RCC 7860 (cell line): ENCODE measurements at regions not wholly inside any gene's neighbourhood (a gene's known extent, or its start where the extent isn't known, plus 50 kb on each side); places are given as distances from the start of the nearest gene placed in this dataset.

Experiments used
- DNase-seq: peaks from one replicate; pipeline ENCODE4 v3.0.0-alpha.2; 2015; ENCODE audit warnings: low spot score
- FAIRE-seq: peaks from 2 replicates; lab custom pipeline; 2012; peaks lifted over from hg19 to GRCh38; lab: Jason Lieb, UNC

GRCh38 chr15:70453238-70453637, 310.1 kb downstream of the UACA start:
- FAIRE-seq, result no peak

DNA sequence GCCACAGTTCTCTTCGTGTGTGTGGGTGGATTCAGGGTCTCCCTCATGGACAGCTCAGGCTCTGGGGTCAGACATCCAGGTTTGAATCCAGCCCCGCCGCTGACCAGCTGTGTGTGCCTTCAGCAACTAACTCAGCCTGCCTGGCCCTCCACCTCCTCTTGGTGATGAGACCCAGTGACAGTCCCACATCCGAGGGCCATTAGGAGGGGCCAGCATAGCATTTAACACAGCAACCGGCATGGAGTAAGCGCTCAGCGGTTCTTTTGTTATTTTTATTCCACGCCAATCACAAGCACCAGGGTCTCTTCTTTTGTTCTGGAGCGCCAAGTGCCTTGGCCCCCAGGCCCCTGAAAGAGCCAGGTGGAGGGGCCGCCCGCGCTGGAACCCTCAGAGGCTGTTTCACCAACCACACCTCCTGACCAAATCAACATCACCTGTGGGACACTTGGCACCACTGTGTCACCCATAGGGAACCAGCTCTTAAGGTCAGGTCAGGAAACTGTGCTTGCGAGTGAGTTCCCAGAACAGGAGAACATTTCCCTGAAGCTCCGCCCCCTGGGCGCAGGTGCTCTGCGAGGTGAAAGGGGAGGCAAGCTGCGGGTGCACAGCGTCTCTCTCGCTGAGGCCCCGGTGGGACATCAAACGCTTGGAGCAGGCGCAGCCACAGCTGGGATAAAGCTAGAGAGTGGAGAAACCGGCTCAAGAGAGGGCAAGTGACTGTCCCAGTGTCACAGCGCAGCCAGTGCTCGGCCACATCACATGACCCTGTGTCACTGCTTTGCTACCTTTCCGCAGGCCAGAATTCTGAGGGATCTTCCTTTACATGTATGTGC, 311.3 kb downstream of the UACA start:
- DNase-seq, result no peak
- no peak for FAIRE-seq

More at GRCh38 chr15:70453238-70453637, 310.1 kb downstream of the UACA start:
- DNase-seq, result no peak

- DNase-seq (no peak), FAIRE-seq (no peak)
These were observed 313.3 kb downstream of the UACA start for GRCh38 chr15:70450142-70450443.

DNA sequence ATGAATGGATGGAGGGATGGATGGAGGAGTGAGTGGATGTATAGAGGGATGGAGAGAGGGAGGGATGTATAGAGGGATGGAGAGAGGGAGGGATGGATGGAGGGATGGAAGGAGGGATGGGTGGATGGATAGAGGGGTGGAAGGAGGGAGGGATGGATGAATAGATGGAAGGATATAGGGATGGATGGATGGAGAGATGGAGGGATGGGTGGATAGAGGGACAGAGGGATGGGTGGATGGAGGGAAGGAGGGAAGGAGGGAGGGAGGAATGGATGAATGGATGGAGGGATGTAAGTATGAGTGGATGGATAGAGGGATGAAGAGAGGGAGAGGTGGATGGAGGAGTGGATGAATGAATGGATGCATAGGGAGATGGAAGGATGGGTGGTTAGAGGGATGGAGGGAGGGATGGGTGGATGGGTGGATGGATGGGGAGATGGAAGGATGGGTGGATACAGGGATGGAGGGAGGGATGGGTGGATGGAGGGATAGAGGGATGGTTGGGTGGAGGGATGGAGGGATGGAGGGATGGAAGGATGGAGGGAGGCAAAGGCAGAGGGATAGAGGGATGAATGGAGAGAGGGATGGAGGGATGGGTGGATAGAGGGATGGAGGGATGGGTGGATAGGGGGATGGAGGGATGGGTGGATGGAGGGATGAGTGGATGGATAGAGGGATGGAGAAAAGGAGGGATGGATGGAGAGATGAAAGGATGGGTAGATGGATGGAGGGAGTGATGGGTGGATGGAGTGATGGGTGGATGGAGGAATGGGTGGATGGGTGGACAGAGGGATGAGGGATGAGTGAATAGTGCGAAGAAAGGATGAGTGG, 313.8 kb downstream of the UACA start:
- DNase-seq, result no peak
- no peak for FAIRE-seq

DNA sequence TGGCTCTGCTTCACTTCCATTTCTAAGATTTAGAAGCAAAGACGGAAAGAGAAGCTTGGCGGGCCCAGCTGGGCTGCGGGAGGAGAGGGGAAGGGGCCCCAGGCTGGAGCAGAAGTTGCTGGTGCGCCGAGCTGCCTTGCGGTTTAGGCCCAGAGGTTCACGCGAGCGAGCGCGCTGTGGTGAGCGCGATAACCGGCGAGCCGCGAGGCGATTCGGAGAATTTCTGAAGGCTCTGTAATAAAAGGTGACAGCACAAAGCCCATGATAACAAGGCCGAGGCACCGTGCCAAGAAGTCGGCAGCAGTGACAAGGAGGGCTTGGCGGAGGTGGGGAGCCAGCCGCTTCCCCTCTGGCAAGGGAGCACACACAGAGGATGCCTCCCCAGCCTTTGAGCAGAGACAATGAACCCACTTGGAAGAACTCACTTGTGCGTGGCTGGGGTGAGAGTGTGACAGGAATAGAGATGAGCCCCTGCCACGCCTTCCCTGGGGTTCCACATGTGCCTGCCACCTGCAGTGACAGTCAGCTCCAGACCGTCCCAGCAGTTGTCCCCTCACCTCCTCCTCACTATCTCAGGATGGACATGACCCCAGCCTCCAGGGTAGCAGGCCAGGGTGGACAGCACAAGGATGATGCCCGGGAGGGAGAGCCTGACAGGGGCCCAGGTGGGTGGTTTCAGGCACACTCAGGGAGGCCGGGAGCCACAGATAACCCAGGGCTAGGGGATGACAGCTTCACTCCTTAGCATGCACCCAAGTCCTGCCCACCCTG, 315.2 kb downstream of the UACA start:
- FAIRE-seq, result no peak
- no peak for DNase-seq

GRCh38 chr15:70447521-70447920, 315.8 kb downstream of the UACA start:
- FAIRE-seq (no peak), DNase-seq (no peak)

DNA sequence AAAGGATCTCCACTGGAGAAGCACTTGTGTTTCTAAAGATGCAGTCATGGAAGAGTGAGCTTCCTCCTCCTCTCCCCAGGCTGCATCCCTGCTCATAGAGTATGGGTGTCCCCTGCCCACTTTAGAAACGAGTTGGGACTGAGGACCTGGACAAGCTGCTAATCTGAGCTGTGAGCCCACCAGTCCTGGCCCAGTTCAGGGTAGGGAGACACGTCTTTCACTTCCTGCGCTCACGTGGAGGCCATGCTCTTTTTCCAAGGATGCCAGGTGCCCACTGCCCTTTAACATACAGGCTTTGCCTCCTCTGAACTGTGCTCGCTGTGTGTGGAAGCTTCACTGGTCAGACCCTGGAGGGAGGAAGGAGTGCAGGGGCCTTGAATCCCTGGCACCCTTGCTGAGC, 316.3 kb downstream of the UACA start:
- no peak for FAIRE-seq
- no peak for DNase-seq

GRCh38 chr15:70443486-70444273, 319.7 kb downstream of the UACA start:
- DNase-seq (no peak), FAIRE-seq (no peak)

DNA sequence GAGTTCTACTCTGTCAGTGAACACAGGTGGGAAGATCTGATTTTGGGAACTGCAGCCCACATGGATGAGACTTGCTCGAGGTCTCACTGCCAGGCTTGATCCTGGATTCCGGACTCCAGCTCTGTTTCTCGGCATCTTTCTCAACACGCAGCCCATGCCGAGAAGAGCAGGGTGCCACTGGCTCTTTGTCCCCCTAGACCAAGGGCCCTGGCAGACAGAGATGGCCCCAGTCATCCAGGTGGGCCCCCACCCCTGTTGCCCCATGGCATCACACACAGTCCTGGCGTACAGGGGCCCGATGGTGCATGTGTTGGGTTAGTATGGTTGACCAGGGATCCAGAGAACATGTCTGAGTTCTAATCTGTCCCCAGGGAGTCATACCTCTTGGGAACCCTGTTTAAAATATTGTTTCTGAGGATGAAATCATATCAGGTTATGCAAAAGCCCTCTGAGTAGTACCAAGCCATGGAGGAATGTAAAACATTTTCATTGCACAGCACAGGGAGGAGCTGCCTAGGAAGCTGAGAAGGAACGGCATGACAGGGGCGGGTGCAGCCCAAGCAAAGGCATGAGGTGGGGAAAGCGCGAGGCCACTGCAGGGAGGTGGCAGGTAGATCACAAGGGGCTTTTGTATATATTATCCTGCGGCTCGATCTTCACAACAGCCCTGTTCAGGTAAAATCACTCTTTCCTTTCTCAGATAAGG, 320.6 kb downstream of the UACA start:
- DNase-seq, result no peak

DNA sequence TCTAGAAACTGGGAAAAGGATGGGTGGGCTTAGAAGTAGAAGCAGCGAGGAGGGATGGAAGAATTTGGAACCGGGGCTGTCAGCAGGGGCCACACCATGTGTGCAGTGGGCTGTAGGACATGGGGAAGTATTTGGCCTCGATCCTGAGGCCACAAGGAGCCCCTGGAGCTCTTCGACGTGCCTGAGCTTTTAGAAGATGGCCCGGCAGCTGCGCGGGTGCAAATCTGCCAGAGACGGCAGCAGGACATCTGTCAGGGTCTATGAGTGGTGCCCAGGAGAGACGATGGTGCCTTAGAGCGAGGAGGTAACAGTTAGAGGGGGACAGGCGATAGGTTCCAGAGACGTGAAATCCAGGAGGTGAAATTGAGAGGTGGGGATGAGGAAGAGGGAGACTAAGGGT, 321.1 kb downstream of the UACA start:
- FAIRE-seq (no peak), DNase-seq (no peak)

More for the DNA sequence above, 320.6 kb downstream of the UACA start:
- no peak for FAIRE-seq

- no peak for FAIRE-seq
- DNase-seq, result no peak
These were observed 322.8 kb downstream of the UACA start for GRCh38 chr15:70440416-70441138.

DNA sequence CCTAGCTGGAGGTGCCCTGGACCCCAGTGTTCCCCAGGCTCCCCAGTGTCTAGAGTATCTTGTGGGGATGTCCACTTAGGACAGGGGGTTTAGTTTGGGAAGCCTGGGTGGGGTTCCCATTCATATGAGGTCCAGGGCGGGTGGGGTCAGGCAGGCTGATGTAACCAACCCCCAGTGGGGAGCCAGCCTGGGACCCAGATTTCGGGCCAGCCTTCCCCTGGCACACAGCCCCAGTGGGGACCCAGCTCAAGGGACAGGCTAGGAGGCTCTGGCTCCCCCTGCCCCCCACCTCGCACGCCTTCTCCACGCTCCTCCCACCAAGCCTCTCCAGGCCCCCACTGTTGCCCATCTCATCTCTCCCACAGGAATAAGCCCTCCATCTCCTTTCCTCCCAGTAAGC, 323.5 kb downstream of the UACA start:
- FAIRE-seq, result no peak
- DNase-seq, result no peak

DNA sequence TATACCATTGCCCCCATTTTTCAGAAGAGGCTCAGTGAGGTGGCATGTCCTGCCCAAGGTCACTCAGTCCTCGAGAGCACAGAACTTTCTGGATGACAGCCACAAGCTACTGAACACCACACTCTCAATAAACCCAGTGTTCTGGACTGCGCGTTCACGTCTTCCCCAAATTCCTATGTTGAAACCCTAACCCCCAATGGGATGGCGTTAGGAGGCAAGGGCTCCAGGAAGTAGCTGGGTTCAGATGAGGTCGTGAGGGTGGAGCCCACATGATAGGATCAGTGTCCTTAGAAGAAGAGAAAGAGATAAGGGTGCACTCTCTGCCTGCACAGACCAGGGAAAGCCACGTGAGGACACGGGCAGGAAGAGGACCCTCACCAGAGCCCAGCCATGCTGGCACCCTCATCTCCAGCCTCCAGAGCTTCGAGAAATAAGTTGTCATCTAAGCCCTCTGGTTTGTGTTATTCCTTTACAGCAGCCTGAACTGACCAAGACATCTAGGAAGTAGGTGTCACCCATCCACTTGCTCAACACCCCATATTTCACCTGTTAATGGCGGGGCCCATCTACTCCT, 324.0 kb downstream of the UACA start:
- DNase-seq (no peak), FAIRE-seq (no peak)

DNA sequence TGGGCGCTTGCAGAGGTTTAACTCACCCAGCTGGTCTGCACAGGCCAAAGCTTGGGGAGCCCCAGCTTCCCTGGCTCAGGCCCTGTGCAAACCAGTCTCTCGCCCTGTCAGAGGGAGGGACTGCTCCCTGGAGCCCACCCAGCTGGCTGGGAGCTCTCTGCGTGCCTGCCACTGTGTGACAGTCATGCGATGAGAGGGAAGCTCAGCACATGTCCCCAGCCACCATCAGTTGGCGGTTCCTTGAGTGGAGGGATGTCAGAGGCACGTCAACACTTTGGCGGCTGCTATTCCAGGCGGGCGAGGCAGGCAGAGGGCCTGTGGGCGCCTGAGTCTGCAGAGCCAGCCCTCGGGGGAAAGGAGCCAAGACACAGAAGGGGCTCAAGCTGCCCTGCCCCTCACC, 324.6 kb downstream of the UACA start:
- no peak for FAIRE-seq
- no peak for DNase-seq

DNA sequence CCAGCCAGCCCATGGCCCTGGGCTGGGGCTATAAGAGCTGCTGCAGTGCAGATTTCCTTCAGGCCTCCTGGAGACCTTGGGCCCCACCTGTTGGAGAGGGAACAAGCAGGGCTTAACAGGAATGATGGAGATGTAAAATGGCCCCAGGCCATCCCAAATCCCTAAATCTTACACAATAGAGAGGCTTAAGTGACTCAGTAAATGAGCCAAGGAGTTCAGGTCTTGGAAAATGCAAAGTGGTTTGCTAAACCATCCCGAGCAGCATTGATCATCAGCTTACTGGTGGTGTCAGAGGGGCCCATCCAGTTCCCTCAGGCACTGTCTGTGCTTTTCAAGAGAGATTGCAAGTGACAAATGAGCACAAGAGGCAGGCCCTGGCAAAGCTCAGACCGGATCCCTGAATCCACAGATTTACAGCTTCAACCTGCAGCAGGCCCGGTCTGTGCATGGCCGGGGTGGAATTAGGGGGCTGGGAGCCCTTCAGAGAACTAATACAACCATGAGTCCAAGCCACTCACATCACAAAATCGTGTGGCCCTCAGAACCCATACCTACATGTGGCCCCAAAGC, 325.4 kb downstream of the UACA start:
- FAIRE-seq (no peak), DNase-seq (no peak)

DNA sequence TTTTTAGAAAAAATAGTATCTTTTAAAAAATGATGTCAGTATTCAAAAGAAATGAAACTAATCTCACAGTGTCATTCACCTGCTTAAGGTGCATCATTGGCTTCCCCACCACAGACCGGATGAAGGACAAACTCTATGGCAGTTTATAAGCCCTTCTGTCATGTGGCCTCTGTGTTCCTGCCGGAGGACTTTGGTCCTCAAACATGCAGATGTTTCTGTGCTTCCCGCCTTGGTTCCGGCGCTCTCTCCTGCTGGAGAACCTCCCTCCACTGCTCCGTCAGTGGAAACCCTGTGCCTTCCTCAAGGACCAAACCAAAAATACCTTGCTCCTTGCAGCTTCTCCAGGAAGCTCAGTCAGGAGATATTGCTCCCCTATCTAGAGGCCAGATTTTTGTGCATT, 326.3 kb downstream of the UACA start:
- DNase-seq (no peak), FAIRE-seq (no peak)

- DNase-seq, result no peak
- FAIRE-seq, result no peak
These were observed 326.9 kb downstream of the UACA start for GRCh38 chr15:70436428-70436827.

GRCh38 chr15:70435872-70436271, 327.5 kb downstream of the UACA start:
- FAIRE-seq (no peak), DNase-seq (no peak)

DNA sequence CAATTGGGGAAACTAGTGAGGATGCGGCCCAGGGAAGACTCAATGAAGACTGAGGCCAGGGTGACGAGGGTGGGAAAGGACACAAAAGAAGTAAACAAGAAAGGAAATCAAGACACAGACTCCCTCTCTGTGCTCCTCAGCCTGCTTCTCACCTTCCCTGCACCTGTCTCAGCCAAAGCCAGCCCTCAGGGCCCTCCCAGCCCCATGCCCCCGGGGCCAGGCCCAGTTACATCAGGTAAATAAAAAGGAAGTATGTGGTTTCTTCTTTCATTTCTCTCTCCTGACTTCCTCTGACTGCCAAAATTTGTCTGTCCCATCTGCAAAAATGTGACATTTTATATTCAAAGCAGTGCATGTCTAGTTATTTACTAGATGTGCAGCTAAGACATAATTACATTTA, 328.0 kb downstream of the UACA start:
- DNase-seq, result no peak
- FAIRE-seq, result no peak
